Sigmoid colon (tissue), 4 donors: ENCODE measurements at regions not wholly inside any gene's neighbourhood (a gene's known extent, or its start where the extent isn't known, plus 50 kb on each side); places are given as distances from the start of the nearest gene placed in this dataset.

Source experiments
- EP300 ChIP-seq, 4 donors: sonication (generic); formaldehyde crosslinking; IDR thresholded peaks; one replicate each; pipeline ENCODE4 v1.6.1; 2017; ENCODE audit warnings: antibody characterized with exemption in 4 of 4
- POLR2A ChIP-seq, 2 donors: fragments of 450-650 bp; IDR thresholded peaks; one replicate each; pipeline ENCODE4 v1.6.1; 2016; ENCODE audit warnings: antibody characterized with exemption in 2 of 2, mild to moderate bottlenecking in 2 of 2, moderate library complexity in 2 of 2
- TF ChIP-seq, protein P1 (sequence below), 4 experiments: fragments of 450-650 bp in 3 of 4; fragments of 200-600 bp in 1 of 4; IDR thresholded peaks; one replicate each; pipeline ENCODE4 v1.5.1; 2016 to 2019; ENCODE audit warnings: antibody characterized with exemption in 4 of 4, mild to moderate bottlenecking in 3 of 4, moderate library complexity in 2 of 4

- TF ChIP-seq, protein P1, sequence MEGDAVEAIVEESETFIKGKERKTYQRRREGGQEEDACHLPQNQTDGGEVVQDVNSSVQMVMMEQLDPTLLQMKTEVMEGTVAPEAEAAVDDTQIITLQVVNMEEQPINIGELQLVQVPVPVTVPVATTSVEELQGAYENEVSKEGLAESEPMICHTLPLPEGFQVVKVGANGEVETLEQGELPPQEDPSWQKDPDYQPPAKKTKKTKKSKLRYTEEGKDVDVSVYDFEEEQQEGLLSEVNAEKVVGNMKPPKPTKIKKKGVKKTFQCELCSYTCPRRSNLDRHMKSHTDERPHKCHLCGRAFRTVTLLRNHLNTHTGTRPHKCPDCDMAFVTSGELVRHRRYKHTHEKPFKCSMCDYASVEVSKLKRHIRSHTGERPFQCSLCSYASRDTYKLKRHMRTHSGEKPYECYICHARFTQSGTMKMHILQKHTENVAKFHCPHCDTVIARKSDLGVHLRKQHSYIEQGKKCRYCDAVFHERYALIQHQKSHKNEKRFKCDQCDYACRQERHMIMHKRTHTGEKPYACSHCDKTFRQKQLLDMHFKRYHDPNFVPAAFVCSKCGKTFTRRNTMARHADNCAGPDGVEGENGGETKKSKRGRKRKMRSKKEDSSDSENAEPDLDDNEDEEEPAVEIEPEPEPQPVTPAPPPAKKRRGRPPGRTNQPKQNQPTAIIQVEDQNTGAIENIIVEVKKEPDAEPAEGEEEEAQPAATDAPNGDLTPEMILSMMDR (IDR thresholded peaks at IDR 0.05): no peak
- no peak for TF ChIP-seq EP300 (IDR thresholded peaks at IDR 0.05)
- TF ChIP-seq POLR2A (IDR thresholded peaks at IDR 0.05): no peak
These were observed 267.9 kb downstream of the BCL11B start for GRCh38 chr14:99004112-99004511.
